Lung microvascular endothelial cell (primary cell): ENCODE measurements at regions not wholly inside any gene's neighbourhood (a gene's known extent, or its start where the extent isn't known, plus 50 kb on each side); places are given as distances from the start of the nearest gene placed in this dataset.
"Not testable (repeated sequence)": the region's sequence is repeated elsewhere in the genome, so short reads cannot be mapped to it uniquely, and the experiment has no call there.

ENCODE experiments used
- DNase-seq, 2 donors: peaks; one replicate each; pipeline versions ENCODE4 v3.0.0 to v3.0.0-alpha.2; 2010; ENCODE audit warnings: low read depth in 2 of 2

DNA sequence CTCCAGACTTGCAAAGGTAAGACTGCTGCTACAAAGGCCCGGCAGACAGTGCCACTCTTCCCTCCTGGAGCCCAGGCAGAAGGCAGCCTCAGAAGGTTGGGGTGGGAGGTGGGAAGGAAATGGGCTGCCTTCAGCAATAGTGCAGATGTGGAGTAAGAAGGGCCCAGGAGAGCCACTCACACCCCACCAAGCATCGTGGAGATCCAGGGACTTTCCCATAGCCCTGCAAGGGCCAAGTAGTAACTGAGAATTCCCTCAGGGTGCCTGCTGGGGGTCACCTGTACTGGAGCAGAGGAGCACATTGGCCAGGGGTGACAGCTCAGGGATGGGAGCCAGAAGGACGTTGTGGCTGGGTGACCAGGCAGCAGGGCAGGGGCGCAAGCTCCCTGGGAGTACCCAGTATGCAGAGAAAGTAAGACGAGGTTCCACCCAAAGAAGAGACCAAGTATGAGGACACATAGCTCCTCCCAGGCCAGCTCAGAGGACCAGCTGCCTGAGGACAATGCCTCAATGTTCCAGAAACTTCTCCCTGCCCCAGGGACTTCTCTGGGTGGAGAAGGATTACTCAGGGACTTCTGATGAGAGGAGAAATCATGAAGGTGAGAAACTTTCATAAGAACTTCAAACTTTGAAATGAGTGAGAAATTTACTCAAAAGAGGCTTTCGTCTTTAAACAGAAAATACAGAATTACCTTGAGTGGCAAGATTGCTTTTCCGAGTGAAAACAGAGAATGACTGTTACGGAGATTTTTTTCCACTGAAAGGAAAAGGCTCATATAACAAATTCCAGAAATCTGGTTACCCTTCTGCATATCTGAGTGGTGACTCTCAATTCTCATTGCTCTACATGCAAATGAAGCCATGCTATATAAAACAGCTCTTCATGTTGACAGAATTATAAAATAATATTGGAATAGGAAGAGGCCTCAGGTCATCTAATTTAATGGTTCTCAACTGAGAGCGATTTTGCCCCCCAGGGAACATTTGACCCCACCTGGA lies 87.9 kb upstream of the TRIO start:
- no peak for DNase-seq

DNA sequence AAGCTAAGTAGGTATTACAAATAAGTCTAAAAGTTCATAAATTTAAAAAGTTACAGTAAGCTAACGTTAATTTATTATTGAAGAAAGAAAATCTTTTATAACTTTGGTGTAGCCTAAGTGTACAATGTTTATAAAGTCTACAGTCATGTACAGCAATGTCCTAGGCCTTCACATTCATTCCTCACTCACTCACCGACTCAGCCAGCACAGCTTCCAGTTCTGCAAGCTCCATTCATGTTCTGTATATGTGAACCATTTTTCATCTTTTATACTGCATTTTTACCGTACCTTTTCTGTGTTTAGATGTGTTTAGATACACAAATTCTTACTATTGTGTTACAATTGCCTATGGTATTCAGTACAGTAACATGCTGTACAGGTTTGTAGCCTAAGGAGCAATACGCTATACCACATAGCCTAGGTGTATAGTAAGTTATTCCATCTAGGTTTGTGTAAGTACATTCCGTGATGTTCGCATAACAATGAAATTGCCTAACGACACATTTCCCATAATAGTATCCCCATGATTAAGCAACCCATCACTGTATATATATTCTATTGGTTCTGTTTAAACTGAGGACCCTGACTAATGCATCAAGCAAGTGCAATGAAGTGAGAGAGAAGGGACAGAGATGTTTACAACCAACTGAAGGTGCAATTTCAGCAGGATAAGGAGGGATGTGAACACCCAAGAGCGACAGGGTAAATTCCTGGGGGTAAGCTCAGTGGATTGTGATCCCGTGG lies 88.9 kb upstream of the TRIO start:
- no peak for DNase-seq

DNA sequence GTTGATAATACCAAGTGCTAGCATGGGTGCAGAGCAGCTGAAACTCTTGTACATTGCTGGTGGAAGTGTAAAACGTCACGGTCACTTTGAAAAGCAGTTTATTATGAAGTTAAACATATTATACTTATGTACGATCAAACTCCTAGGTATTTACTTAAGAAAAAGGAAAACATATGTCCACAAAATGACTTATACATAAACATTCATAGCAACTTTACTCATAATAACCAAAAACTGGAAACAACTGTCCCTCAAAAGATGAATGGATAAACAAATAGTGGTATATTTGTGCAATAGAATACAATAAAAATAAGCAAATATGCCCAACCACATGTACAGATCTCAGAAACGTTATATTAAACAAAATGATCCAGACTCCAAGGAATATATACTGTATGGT lies 92.3 kb upstream of the TRIO start:
- DNase-seq: no peak

DNA sequence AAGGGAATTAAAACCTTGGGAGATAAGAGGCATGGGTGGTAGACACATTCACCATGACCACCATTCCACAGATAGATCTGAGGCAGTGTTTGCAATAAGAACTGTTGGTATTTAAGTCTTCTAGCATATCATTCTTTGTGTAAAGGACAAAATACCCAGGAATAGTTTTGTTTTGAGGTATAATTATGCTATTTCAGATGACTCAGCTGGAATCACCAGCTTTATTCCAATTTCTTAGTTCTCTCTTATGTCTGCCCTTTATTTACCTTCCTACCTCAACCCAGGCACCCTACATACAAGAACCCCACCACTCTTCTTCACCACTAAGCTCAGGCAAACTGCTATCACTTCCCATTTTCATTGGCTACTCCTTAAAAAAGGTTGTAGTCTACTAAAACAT lies 94.7 kb upstream of the TRIO start:
- no peak for DNase-seq

DNA sequence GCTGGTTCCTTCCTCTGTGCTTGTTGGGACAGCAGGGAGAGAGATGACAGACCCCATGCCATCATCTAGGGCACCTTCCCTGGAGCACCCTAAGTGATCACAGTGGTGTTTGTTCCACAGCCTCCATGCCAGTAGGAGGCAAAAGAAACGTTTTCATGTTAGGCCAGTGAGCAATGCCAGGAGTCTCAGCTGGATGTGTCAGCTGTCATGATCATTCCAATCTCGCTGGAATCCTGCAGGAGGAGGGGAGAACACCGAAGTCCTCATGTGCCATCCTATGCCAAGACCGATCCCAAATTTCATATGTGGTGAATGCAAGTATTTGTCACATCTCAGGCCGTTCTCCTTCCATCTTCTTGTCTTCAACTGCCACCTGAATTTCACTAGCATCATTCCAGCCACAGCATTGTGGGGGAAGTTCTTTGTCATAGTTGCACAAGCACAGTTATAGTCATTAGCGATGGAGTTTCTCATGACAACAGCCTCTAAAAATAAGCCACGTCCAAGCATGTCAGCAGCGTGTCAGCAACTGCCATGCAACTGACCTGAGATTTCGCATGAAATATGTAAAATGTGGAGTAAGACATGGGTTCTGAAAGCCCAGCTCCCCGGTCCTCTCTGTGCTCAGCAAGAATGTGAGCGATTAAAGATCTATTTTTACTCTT lies 97.2 kb upstream of the DNAH5 start:
- no peak for DNase-seq

DNA sequence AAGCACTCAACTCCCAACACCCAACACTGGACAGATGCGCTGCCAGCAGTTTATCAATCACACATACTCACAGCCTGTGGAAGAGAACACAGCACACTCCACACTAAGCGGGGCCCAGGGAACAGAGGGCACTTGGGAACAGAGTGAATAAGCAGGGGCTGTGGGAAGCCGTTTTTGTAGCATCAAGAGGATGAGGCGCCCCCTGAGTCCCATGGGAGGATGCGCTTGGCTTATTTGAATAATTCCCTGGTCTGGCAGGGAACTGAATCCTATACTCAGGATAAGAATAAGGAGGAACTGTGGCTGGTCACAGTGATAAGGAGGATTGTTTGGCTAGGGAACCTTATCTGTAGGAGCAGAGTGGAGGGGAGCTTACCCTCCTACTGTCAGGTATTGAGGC lies 96.1 kb upstream of the DNAH5 start:
- no peak for DNase-seq

DNA sequence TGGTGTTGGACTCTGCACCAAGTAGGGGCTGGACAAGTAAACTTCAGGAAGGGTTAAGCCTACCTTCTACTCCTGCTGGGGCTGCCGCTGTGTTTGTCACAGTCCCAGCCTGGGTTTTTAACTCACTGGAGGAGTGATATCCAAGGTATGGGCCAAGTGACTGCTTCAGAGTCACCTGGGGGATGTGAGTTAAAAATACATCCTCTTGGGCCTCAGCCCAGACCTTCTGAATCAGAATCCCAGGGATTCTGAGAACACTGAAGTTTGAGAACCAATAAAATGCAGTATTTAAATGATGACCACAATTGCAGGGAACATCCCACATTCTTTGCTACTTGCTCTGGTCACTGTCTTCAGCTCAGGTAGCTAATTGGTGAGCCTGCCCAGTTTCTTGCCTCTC lies 95.1 kb upstream of the DNAH5 start:
- peak in 1 of 2 donors; percentile 10 for DNase-seq

DNA sequence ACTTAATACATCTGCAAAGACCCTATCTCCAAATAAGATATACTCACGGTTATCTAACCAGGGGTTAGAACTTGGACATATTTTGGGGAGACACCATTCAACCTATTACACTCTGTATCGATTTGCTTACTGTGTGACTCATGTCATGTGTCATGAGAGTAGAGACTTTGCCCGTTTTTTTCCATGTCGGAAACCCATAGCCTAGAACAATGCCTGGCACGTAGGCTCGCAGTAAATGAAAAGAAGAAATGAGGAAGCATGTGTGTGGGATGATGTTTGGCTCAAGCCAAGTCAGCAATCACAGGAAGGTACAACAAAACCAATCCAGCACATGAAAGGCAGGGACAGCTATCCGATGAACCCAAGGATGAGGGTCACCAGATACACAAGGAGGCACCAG lies 94.6 kb upstream of the DNAH5 start:
- DNase-seq: peak; percentile 83 to 92

DNA sequence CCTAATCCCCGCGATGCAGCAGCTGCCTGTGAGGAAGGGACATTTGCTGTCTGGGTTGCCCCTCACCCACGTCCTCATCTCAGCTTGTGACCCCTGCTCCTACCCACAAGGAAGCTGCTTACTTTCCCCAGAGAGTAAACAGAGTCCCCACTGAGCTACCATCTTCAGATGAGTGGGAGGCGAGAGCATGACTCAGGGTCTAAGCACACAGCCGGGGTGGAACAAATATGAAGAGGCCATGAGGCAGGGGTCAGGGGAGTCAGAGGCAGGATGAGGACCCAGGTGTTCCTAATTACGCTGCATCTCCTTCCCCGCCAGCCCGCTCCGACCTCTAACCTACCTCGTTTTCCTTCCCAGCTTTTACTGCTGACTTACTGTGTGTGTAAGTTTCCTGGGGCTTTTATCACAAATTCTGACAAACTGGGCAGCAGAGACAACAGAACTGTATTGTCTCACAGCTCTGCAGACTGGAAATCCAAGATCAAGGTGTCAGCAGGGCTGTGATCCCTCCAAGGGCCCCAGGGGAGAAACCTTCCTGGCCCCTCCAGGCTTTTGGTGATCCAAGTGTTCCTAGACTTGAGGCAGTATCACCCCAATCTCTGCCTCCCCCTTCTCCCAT lies 94.0 kb upstream of the DNAH5 start:
- DNase-seq: peak; percentile 17 to 90

DNA sequence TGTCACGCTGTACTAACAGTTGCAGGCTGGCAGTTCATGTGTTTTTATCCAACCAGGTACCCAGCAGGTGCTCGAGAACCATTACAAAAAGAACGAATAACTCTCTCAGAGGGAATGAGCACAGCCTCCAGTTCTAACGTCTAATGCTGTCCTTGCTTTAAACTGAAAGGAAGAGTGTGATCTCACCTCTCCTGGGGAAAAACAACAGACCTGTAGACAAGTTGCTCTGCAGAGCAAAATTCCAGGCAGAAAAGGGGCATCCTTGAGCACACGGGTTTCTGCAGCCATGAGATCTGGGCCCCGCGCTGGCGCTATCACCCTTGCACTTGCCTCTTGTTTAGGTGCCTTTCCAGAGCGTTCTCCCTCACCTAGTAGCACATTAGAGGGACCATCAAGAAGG lies 92.5 kb upstream of the DNAH5 start:
- peak; percentile 6 to 45 for DNase-seq

DNA sequence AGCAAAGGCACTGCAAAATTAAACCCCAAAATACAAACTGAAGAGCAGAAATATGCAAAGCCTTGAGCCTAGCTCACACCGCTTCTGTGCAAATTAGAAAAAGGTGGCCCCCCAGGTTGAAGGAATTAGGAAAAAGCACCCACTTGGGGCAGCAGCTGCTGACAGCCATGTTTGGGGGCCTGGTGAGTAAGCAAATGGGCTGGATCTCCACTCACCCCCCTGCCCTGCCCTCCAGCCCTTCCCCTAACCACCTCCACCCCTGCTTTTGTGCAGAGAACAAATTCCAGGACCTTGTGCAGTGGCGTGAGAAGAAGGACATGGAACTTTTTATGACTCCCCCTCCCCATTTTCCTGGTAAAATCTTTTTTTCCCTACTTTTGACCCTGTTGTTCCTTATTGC lies 92.0 kb upstream of the DNAH5 start:
- DNase-seq: peak; percentile 13 to 44

DNA sequence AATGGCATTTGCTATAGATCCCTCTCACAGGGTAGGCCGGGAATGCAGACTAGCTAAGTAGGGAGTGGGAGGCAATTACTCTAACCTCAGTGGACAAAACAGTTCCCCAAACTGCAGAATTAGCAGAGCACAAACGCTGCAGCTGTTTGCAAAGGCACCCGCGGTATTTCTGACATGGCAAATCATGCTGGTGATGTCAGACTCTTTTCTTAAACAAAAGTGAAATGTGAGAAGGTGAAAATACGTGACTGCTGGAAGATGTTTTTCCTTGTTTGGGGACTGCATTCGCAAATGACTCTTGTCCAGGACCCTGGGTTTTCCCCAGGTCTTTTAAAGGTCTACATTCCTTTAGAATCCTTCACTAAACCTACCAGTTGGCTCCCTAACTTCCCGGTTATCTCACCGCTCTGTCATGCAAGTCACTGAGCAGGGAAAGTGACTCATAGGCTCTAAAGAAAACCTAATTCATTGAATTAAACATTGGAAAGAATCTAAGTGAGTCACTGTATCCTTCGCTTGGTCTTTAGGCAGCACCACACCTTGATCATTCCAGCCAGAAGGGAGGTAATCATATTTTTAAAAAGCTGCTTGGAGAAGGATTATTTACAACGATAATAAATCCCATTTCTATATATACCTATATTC lies 91.5 kb upstream of the DNAH5 start:
- peak; percentile 80 to 98 for DNase-seq

DNA sequence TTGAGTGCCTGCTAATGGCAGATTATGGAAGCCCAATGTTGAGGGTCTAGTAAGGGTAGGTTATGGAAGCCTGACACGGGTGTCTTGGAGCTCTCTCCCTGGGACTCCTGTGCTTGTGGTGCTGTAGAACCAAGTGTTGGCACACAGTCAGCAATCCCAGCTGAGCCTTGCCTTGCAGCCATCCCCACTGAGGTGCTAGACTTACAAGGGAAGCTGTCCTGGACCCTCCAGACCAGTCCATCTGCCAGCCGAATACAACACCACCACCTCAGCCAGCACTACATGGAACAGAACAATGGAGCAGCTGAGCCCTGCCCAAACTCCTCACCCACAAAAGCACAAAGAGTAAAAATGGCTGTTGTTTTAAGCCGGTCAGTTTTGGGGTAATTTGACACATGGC lies 90.5 kb upstream of the DNAH5 start:
- DNase-seq: peak; percentile 13 to 35

DNA sequence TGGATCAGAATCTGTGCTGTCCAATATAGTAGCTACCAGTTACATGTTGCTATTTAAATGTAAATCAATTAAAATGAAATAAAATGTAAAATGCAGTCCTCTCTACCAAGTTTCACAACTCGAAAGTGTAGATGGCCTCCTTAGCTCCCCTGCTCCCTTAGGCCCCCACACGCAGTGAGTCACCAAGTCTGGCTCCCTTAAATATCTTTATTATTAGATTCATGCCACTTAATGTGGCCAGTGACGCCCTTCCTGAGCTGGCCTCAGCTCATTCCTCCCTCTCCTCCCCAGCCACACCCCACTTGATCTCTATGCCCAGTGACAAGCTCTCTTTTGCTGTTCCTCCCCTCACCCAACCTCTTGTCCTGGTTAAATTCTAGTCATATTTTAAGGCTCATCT lies 88.4 kb upstream of the DNAH5 start:
- peak in 1 of 2 donors; percentile 79 for DNase-seq

DNA sequence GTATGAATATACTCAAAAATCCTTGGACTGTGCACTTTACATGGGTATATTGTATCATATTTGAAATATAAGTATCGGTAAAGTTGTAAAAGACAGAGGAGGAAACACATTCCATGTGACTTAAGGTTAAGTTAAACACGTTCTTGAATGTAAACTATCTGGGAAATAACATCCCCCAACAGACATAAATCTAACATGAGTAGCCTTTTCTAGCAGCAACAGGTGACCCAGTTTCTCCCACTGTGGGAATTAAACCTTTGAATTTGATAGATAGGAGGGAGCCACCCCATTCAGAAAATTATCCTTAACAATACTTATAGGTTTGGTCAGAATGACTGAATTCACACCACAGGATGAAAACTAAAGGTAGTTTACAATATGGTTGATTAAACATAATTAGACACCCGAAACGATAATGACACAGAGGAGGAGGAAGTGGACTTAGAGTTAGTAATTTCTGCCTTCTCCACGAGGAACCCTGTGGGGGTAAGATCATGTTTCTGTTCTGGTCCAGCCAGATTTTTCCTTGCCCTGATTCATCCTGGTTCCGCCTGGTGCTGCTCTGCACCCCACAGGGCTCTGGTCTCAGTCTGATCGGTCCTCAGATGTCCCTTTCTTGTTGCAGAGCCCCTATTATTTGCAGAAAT lies 84.6 kb upstream of the DNAH5 start:
- no peak for DNase-seq

DNA sequence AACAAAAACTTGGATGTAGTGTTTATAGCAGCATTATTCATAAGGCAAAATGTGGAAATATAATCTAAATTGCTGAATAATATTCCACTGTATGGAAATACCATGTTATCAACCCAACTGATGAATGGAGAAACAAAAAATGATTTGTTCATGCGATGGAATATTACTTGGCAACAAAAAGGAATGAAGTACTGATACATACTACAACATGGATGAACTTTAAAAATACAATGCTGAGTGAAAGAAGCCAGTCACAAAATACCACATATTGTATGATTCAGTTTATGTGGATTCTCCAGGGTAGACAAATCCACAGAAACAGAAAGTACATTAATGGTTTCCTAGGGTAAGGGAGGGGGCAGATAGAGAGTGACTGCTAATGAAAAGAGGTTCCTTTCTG lies 83.7 kb upstream of the DNAH5 start:
- DNase-seq: no peak

DNA sequence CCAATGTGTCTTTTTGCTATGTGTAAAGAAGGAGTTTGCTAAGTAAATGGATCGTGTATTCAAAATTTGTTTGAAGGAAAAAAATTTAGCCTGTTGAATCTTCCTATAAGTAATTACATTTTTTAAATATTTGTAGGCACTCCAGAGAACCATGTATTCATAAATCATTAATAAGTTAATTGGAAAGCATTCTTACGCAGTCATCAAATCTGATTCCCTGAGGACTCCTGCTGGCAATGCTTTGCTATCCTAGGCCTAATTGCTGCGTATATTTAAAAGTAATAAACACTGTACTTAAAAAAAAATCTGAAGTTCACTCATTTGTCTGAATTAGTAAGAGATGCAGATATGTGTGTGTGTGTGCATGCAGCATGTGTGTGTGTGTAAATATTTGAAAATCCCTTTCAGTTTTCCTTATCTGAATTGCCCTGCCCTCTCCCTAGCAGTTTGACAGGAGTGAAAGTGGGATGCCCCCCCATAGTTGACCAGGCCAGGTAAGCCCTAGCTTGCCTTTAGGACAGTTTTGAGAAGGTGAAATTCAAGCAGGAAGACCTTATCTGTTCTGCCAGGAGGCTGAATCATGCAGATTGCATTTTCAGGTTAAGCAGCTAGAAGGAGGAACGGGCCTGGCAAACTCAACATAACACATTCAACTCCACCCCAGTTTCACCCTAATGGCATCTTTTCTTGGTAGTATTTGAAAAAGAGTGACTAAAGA lies 81.2 kb upstream of the DNAH5 start:
- no peak for DNase-seq

DNA sequence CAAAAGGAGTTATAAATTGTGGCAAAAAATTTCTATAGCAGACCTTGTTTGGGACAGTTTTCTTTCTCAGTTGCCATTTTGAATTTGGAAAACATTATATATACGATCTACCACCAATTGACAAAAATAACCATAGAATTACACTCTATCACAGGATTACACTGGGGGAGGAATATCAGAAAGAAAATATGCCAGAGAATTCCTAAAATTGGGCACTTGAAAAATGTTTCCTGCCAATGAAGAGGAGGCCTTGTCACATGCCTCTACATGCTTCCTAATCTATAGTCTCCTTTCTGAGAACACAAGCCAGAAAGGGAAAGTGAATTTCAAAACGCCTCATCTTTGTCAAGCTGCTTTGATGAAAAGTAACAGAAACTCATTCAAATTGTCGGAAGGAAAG lies 78.5 kb upstream of the DNAH5 start:
- DNase-seq: no peak

DNA sequence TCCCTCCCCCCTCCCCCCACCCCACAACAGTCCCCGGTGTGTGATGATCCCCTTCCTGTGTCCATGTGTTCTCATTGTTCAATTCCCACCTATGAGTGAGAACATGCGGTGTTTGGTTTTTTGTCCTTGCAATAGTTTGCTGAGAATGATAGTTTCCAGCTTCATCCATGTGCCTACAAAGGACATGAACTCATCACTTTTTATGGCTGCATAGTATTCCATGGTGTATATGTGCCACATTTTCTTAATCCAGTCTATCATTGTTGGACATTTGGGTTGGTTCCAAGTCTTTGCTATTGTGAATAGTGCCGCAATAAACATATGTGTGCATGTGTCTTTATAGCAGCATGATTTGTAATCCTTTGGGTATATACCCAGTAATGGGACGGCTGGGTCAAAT lies 76.5 kb upstream of the DNAH5 start:
- DNase-seq: not testable (repeated sequence)

DNA sequence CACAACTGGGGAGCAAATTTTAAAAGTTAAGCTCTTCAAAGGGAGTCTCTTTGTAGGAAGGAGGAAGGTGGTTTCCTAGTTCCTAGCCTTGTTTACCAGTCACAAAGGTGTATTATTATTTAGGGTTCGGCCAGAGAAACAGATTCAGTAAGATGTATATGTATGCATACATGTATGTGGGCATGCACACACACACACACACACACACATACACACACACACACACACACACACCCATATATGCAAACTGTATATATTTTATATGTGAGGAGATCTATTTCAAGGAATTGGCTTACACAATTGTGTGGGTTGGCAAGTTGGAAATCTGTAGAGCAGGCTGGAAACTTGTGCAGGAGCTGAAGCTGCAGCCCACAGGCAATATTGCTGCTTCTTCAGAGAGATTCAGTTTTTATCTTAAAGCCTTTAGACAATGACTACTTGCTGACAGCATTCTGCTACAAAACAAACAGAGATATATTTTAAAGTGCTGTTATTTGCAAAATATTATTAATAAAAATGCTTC lies 75.3 kb upstream of the DNAH5 start:
- DNase-seq: no peak
